Mesenchymal stem cell (in vitro differentiated cells and primary cell): ENCODE measurements at regions not wholly inside any gene's neighbourhood (a gene's known extent, or its start where the extent isn't known, plus 50 kb on each side); places are given as distances from the start of the nearest gene placed in this dataset.

Experiments
- DNase-seq: peaks from one replicate; pipeline ENCODE4 v3.0.0-alpha.2; 2013
- H2AFZ ChIP-seq: one replicate; pipeline ENCODE4 v1.6.1; 2013; ENCODE audit warnings: low read depth, mild to moderate bottlenecking, control low read depth, inconsistent platforms, low read length, moderate library complexity
- H2AK5ac ChIP-seq: 2 replicates; pipeline ENCODE4 v1.6.1; 2013; ENCODE audit warnings: low read length, moderate library complexity, mild to moderate bottlenecking, inconsistent platforms; ENCODE audit not compliant: severe bottlenecking
- H2BK120ac ChIP-seq: one replicate; pipeline ENCODE4 v1.6.1; 2013; ENCODE audit warnings: low read depth, mild to moderate bottlenecking, inconsistent platforms, low read length, moderate library complexity
- H2BK12ac ChIP-seq, 2 experiments: one replicate each; pipeline ENCODE4 v1.6.1; 2013; ENCODE audit warnings: inconsistent platforms in 2 of 2, low read length in 2 of 2, mild to moderate bottlenecking in 2 of 2, moderate library complexity in 2 of 2, control low read depth in 1 of 2
- H2BK15ac ChIP-seq: one replicate; pipeline ENCODE4 v1.6.1; 2013; ENCODE audit warnings: mild to moderate bottlenecking, low read depth, inconsistent platforms; ENCODE audit not compliant: poor library complexity, severe bottlenecking
- H2BK5ac ChIP-seq: 2 replicates; pipeline ENCODE4 v1.6.1; 2013; ENCODE audit warnings: low read depth, mild to moderate bottlenecking, low read length, control low read depth, inconsistent platforms; ENCODE audit not compliant: poor library complexity, severe bottlenecking
- H3K14ac ChIP-seq, 2 experiments: one replicate each; pipeline ENCODE4 v1.6.1; 2013; ENCODE audit warnings: inconsistent platforms in 2 of 2, low read length in 2 of 2, control low read depth in 1 of 2, mild to moderate bottlenecking in 1 of 2, moderate library complexity in 1 of 2
- H3K18ac ChIP-seq, 2 experiments: one replicate each; pipeline ENCODE4 v1.6.1; 2013; ENCODE audit warnings: inconsistent platforms in 2 of 2, low read length in 2 of 2, control low read depth in 1 of 2, low read depth in 1 of 2, mild to moderate bottlenecking in 1 of 2
- H3K23ac ChIP-seq, 2 experiments: one replicate each; pipeline ENCODE4 v1.6.1; 2013; ENCODE audit warnings: inconsistent platforms in 2 of 2, low read length in 2 of 2, mild to moderate bottlenecking in 2 of 2, moderate library complexity in 2 of 2, control low read depth in 1 of 2
- H3K27ac ChIP-seq: 2 replicates; pipeline ENCODE4 v1.5.1; 2013; ENCODE audit warnings: mild to moderate bottlenecking, moderate library complexity, low read length, control low read depth, inconsistent platforms; ENCODE audit not compliant: poor library complexity, severe bottlenecking
- H3K27me3 ChIP-seq, 2 experiments: 2 replicates each; pipeline versions ENCODE4 v1.6.1 to v1.7.0; 2013; ENCODE audit warnings: low read length in 2 of 2, mild to moderate bottlenecking in 2 of 2, moderate library complexity in 2 of 2, control low read depth in 1 of 2, inconsistent platforms in 1 of 2; ENCODE audit not compliant: control insufficient read depth in 1 of 2, insufficient read depth in 1 of 2
- H3K36me3 ChIP-seq, 2 experiments: 2 replicates each; pipeline versions ENCODE4 v1.6.1 to v1.7.0; 2013; ENCODE audit warnings: low read length in 2 of 2, control low read depth in 1 of 2, inconsistent platforms in 1 of 2, low read depth in 1 of 2, mild to moderate bottlenecking in 1 of 2; ENCODE audit not compliant: insufficient read depth in 2 of 2, control insufficient read depth in 1 of 2
- H3K4ac ChIP-seq, 2 experiments: one replicate each; pipeline ENCODE4 v1.6.1; 2013; ENCODE audit warnings: inconsistent platforms in 2 of 2, low read length in 2 of 2, mild to moderate bottlenecking in 2 of 2, moderate library complexity in 2 of 2, control low read depth in 1 of 2, low read depth in 1 of 2
- H3K4me1 ChIP-seq: 2 replicates; pipeline ENCODE4 v1.6.1; 2013; ENCODE audit warnings: low read depth, low read length, control low read depth; ENCODE audit not compliant: control insufficient read depth, insufficient read depth
- H3K4me2 ChIP-seq: 2 replicates; pipeline ENCODE4 v1.6.1; 2013; ENCODE audit warnings: low read length, mild to moderate bottlenecking, inconsistent platforms; ENCODE audit not compliant: poor library complexity, severe bottlenecking
- H3K4me3 ChIP-seq, 2 experiments: 2 replicates each; pipeline versions ENCODE4 v1.5.1 to v1.7.0; 2013; ENCODE audit warnings: low read length in 2 of 2, mild to moderate bottlenecking in 2 of 2, control low read depth in 1 of 2, low read depth in 1 of 2; ENCODE audit not compliant: insufficient read depth in 1 of 2
- H3K79me1 ChIP-seq: replicated peaks from 2 replicates; pipeline ENCODE4 v1.6.1; 2013; ENCODE audit warnings: mild to moderate bottlenecking, control low read depth, low read length, inconsistent platforms; ENCODE audit not compliant: poor library complexity, severe bottlenecking
- H3K9ac ChIP-seq: 2 replicates; pipeline ENCODE4 v1.7.0; 2013; ENCODE audit warnings: mild to moderate bottlenecking, low read length, moderate library complexity
- H3K9me3 ChIP-seq: 2 replicates; pipeline ENCODE4 v1.7.0; 2013; ENCODE audit warnings: mild to moderate bottlenecking, low read length; ENCODE audit not compliant: control insufficient read depth
- H4K8ac ChIP-seq: one replicate; pipeline ENCODE4 v1.6.1; 2013; ENCODE audit warnings: inconsistent platforms, mild to moderate bottlenecking, low read length, moderate library complexity
- H4K91ac ChIP-seq: one replicate; pipeline ENCODE4 v1.6.1; 2013; ENCODE audit warnings: mild to moderate bottlenecking, low read length, inconsistent platforms
- WGBS: methylation state at CpG from one replicate; pipeline ENCODE4 v1.1.7; 2013; ENCODE audit warnings: mixed read lengths; 5-methylcytosine and 5-hydroxymethylcytosine counted together

DNA sequence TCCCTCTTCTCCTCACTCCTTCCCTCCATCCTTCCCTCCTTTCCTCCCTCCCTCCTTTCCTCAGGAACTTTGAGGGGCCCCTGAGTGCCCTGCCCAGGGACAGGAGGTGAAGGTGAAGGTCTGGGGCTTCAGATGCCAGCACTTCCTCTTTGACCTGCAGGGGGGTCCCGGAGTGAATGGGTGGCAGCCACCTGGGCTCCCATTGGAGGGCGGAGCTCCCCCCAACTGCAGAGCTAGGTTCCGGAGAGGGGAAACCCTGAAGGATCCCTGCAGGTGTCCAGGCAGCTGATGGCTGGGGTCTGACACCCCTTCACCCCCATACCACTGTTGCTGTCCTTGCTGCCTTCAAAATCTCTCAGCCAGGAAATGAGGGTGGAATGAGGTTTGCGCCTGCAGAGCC, 1131.3 kb downstream of the BRD1 start:
- H3K14ac ChIP-seq: no peak overlapping the region
- no peak overlapping the region for H3K27ac ChIP-seq
- no peak overlapping the region for H3K18ac ChIP-seq
- H2BK5ac ChIP-seq: no peak overlapping the region
- H2BK12ac ChIP-seq: no peak overlapping the region
- H3K4me2 ChIP-seq: no peak overlapping the region
- no peak overlapping the region for H2AFZ ChIP-seq
- no peak overlapping the region for H3K23ac ChIP-seq
- no peak overlapping the region for H2BK15ac ChIP-seq
- no peaks in the 10 kb centered on the region for H3K27me3 ChIP-seq
- no peaks in the 10 kb centered on the region for H3K36me3 ChIP-seq
- DNase-seq: no peak
- H2AK5ac ChIP-seq: no peak overlapping the region
- no peak overlapping the region for H2BK120ac ChIP-seq
- H3K9ac ChIP-seq: no peak overlapping the region
- no peaks in the 10 kb centered on the region for H3K79me1 ChIP-seq
- no peak overlapping the region for H3K4me3 ChIP-seq
- H4K91ac ChIP-seq: no peak overlapping the region
- H3K9me3 ChIP-seq: no peaks in the 10 kb centered on the region
- H3K4me1 ChIP-seq: no peaks in the 10 kb centered on the region
- WGBS: 75% methylated on average over 4 of the region's 4 CpGs
- H4K8ac ChIP-seq: no peak overlapping the region
- H3K4ac ChIP-seq: no peak overlapping the region

DNA sequence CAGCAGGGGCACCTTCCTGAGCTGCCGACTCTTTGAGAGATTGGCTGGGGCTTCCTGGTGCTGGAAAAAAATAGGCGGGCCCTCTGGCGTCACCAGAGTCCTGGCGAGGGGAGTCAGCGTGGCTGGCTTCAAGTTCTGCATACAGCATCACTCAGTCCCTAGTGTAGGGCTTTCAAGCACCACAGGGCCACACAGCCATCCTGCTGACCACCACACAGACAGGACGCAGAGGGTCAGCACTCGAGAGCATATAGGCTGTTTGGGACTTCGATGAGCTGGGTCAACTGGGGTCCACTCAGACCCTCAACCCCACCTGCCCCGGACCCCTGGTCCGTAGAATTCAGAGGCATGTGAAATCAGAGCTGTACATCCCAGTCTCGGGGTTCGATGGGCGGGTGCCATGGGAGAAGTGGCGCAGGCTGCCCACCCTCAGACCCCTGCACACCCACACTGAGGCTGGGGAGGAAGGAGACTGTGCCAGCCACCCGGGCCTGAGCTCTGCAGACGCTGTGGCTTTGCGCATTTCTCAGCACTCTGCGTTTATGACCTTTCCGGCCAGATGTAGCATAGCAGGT, 1131.9 kb downstream of the BRD1 start:
- DNase-seq: no peak

DNA sequence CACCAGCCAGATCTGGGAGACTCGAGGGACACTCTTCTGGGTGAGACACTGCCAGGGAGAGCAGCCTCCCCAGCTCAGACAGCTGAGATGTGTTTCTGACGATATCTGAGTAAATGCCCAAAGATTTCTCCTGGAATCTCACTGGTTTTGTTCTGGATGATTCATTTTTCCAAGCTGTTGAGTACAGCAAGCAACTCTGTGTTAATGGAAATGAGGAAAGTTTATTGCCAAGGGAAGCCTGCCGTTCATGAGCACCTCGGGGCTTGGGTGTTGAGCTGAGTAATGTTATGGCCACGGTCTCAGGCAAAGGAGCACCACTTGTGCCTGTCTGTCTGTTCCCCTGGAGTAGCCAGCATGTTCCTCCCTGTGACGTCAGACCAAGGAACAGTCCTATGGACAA, 1132.4 kb downstream of the BRD1 start:
- H3K4me2 ChIP-seq: no peak overlapping the region
- no peak overlapping the region for H4K91ac ChIP-seq
- no peak overlapping the region for H3K4ac ChIP-seq
- H2BK12ac ChIP-seq: no peak overlapping the region
- H3K4me3 ChIP-seq: no peak overlapping the region
- H2AFZ ChIP-seq: no peak overlapping the region
- no peak overlapping the region for H3K9ac ChIP-seq
- H3K4me1 ChIP-seq: no peaks in the 10 kb centered on the region
- H3K79me1 ChIP-seq: no peaks in the 10 kb centered on the region
- DNase-seq: no peak
- H2BK15ac ChIP-seq: no peak overlapping the region
- no peaks in the 10 kb centered on the region for H3K27me3 ChIP-seq
- no peak overlapping the region for H3K27ac ChIP-seq
- no peak overlapping the region for H3K14ac ChIP-seq
- H3K23ac ChIP-seq: no peak overlapping the region
- H2AK5ac ChIP-seq: no peak overlapping the region
- WGBS: 66% methylated on average over 6 of the region's 6 CpGs
- H3K9me3 ChIP-seq: no peaks in the 10 kb centered on the region
- H2BK5ac ChIP-seq: no peak overlapping the region
- H3K18ac ChIP-seq: no peak overlapping the region
- no peak overlapping the region for H2BK120ac ChIP-seq
- no peak overlapping the region for H4K8ac ChIP-seq
- no peaks in the 10 kb centered on the region for H3K36me3 ChIP-seq

More for the DNA sequence above, 1131.9 kb downstream of the BRD1 start:
- Histone ChIP-seq H3K27ac (no peak overlapping the region), H2BK15ac (no peak overlapping the region), H4K8ac (no peak overlapping the region), H3K36me3 (no peaks in the 10 kb centered on the region), H3K4me3 (no peak overlapping the region), H2BK120ac (no peak overlapping the region), H3K9me3 (no peaks in the 10 kb centered on the region), H3K4me1 (no peaks in the 10 kb centered on the region), H4K91ac (no peak overlapping the region), H3K18ac (no peak overlapping the region), H2AFZ (no peak overlapping the region), H2AK5ac (no peak overlapping the region), H3K14ac (no peak overlapping the region), H2BK12ac (no peak overlapping the region), H3K23ac (no peak overlapping the region), H3K27me3 (no peaks in the 10 kb centered on the region), H2BK5ac (no peak overlapping the region), H3K9ac (no peak overlapping the region), H3K4me2 (no peak overlapping the region), H3K79me1 (no peaks in the 10 kb centered on the region), H3K4ac (no peak overlapping the region)
- 90% methylated on average over 19 of the region's 19 CpGs for WGBS

DNA sequence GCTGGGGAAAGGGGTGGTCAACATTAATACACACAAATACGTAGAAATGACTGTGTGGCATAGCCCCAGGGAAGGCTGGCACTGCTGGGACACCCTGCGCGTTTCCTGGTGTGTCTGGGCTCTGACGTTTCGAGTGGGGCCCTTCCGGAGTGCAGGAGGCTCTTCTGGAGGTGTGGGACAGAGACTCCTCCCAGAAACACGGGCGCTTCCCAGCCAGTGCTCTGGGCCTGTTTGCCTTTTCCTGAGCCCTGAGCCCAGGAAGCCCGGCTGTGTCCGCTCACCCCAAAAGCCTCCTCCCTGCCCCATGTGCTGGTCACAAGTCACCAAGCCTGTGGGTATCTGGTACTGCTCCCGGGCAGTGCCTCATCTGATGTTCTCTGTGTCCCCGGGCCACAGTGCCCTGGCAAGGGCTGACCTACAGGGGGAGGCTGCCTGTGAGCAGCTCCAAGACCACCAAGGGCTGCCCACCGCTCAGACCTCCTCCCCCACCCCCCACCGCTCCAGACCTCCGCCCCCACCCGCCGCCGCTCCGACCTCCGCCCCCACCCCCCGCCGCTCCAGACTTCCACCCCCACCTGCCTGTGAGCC, 1133.3 kb downstream of the BRD1 start:
- no peak overlapping the region for H2BK12ac ChIP-seq
- H2BK15ac ChIP-seq: no peak overlapping the region
- no peaks in the 10 kb centered on the region for H3K9me3 ChIP-seq
- no peaks in the 10 kb centered on the region for H3K4me1 ChIP-seq
- no peak overlapping the region for H2AFZ ChIP-seq
- H3K14ac ChIP-seq: no peak overlapping the region
- no peaks in the 10 kb centered on the region for H3K36me3 ChIP-seq
- no peak overlapping the region for H4K8ac ChIP-seq
- no peak overlapping the region for H3K4me2 ChIP-seq
- H3K4me3 ChIP-seq: no peak overlapping the region
- no peak overlapping the region for H3K18ac ChIP-seq
- DNase-seq: no peak
- H4K91ac ChIP-seq: no peak overlapping the region
- no peak overlapping the region for H2BK120ac ChIP-seq
- H3K27ac ChIP-seq: no peak overlapping the region
- H2AK5ac ChIP-seq: no peak overlapping the region
- no peak overlapping the region for H3K4ac ChIP-seq
- H3K23ac ChIP-seq: no peak overlapping the region
- no peak overlapping the region for H3K9ac ChIP-seq
- no peaks in the 10 kb centered on the region for H3K27me3 ChIP-seq
- 80% methylated on average over 12 of the region's 22 CpGs for WGBS
- H2BK5ac ChIP-seq: no peak overlapping the region
- H3K79me1 ChIP-seq: no peaks in the 10 kb centered on the region
